HEK293 (cell line): ENCODE measurements at regions not wholly inside any gene's neighbourhood (a gene's known extent, or its start where the extent isn't known, plus 50 kb on each side); places are given as distances from the start of the nearest gene placed in this dataset.

Source experiments
- CTCF ChIA-PET: fragments of 350-600 bp; formaldehyde crosslinking; extraction: SDS; loops from one replicate; lab custom pipeline; 2021; ENCODE audit warnings: antibody characterized with exemption; lab: Yijun Ruan, JAX
- POLR2A ChIA-PET: fragments of 300-600 bp; formaldehyde crosslinking; extraction: SDS; loops from one replicate; lab custom pipeline; 2020; ENCODE audit warnings: antibody characterized with exemption, inconsistent platforms; lab: Yijun Ruan, JAX
- H3K27ac ChIP-seq: fragments of 200-500 bp; sonication (Bioruptor generic); 2 replicates; pipeline ENCODE4 v1.5.1; 2014; ENCODE audit warnings: low read depth, low read length, control low read depth, inconsistent platforms; ENCODE audit errors: extremely low read depth
- H3K36me3 ChIP-seq, 2 experiments: fragments of 200-500 bp in 1 of 2; sonication (Bioruptor generic) in 1 of 2; 1 replicate in 1 of 2; 2 replicates in 1 of 2; pipeline ENCODE4 v1.5.1; 2014 to 2017; ENCODE audit warnings: inconsistent platforms in 2 of 2, low read length in 2 of 2; ENCODE audit not compliant: control insufficient read depth in 2 of 2, insufficient read depth in 1 of 2
- H3K4me1 ChIP-seq: fragments of 200-500 bp; sonication (Bioruptor generic); 2 replicates; pipeline ENCODE4 v1.5.1; 2014; ENCODE audit warnings: mild to moderate bottlenecking, low read length, inconsistent platforms; ENCODE audit not compliant: control insufficient read depth, insufficient read depth
- H3K4me3 ChIP-seq: 2 replicates; pipeline ENCODE4 v1.5.1; 2011; ENCODE audit warnings: low read depth, mild to moderate bottlenecking, control low read depth, low read length, moderate library complexity
- H3K9me3 ChIP-seq: fragments of 200-500 bp; sonication (Bioruptor generic); 2 replicates; pipeline ENCODE4 v1.5.1; 2014; ENCODE audit warnings: low read depth, low read length, inconsistent platforms; ENCODE audit not compliant: control insufficient read depth, insufficient read depth
- GLI2 ChIP-seq: fragments of 450-650 bp; formaldehyde crosslinking; IDR thresholded peaks from 2 replicates; pipeline ENCODE4; 2017; ENCODE audit warnings: missing biosample characterization, missing genetic modification characterization, low read depth, borderline replicate concordance
- SCRT2 ChIP-seq: fragments of 450-650 bp; formaldehyde crosslinking; IDR thresholded peaks from 2 replicates; pipeline ENCODE4 v1.5.1; 2016; ENCODE audit warnings: missing biosample characterization, missing genetic modification characterization
- WT1 ChIP-seq: fragments of 450-650 bp; formaldehyde crosslinking; IDR thresholded peaks from 2 replicates; pipeline ENCODE4 v1.5.1; 2016; ENCODE audit warnings: missing biosample characterization, missing genetic modification characterization
- ZEB2 ChIP-seq: fragments of 450-650 bp; formaldehyde crosslinking; IDR thresholded peaks from 2 replicates; pipeline ENCODE4 v1.5.1; 2016; ENCODE audit warnings: missing biosample characterization, missing genetic modification characterization
- ZNF266 ChIP-seq: fragments of 450-650 bp; formaldehyde crosslinking; IDR thresholded peaks from 2 replicates; pipeline ENCODE4 v1.5.1; 2016; ENCODE audit warnings: missing biosample characterization, missing genetic modification characterization, low read depth
- ZNF433 ChIP-seq: fragments of 450-650 bp; formaldehyde crosslinking; IDR thresholded peaks from 2 replicates; pipeline ENCODE4 v1.5.1; 2016; ENCODE audit warnings: missing biosample characterization, missing genetic modification characterization, low read depth
- ZNF521 ChIP-seq: fragments of 450-650 bp; formaldehyde crosslinking; IDR thresholded peaks from 2 replicates; pipeline ENCODE4 v1.5.1; 2017; ENCODE audit warnings: missing biosample characterization, mild to moderate bottlenecking, missing genetic modification characterization
- ZNF548 ChIP-seq: fragments of 450-650 bp; formaldehyde crosslinking; IDR thresholded peaks from 2 replicates; pipeline ENCODE4 v1.5.1; 2016; ENCODE audit warnings: missing biosample characterization, missing genetic modification characterization
- ZNF596 ChIP-seq: fragments of 450-650 bp; IDR thresholded peaks from 2 replicates; pipeline ENCODE4 v1.5.0; 2018; ENCODE audit warnings: missing biosample characterization, mild to moderate bottlenecking, missing genetic modification characterization, moderate library complexity
- ZNF785 ChIP-seq: fragments of 450-650 bp; formaldehyde crosslinking; IDR thresholded peaks from 2 replicates; pipeline ENCODE4 v1.5.1; 2016; ENCODE audit warnings: missing biosample characterization, missing genetic modification characterization
- TF ChIP-seq, protein P1 (sequence below): fragments of 450-650 bp; formaldehyde crosslinking; IDR thresholded peaks from 2 replicates; pipeline ENCODE4 v1.5.1; 2016; ENCODE audit warnings: missing biosample characterization, missing genetic modification characterization
- TF ChIP-seq, protein P2 (sequence below): fragments of 450-650 bp; formaldehyde crosslinking; IDR thresholded peaks from 2 replicates; pipeline ENCODE4 v1.5.1; 2016; ENCODE audit warnings: missing biosample characterization, missing genetic modification characterization
- TF ChIP-seq, protein P3 (sequence below): fragments of 450-650 bp; IDR thresholded peaks from 2 replicates; pipeline ENCODE4 v1.5.1; 2018; ENCODE audit warnings: missing biosample characterization, mild to moderate bottlenecking, missing genetic modification characterization
- TF ChIP-seq, protein P4 (sequence below): fragments of 450-650 bp; formaldehyde crosslinking; IDR thresholded peaks from 2 replicates; pipeline ENCODE4 v1.5.1; 2016; ENCODE audit warnings: missing biosample characterization, missing genetic modification characterization
- TF ChIP-seq, protein P5 (sequence below): fragments of 450-650 bp; formaldehyde crosslinking; IDR thresholded peaks from 2 replicates; pipeline ENCODE4 v1.5.1; 2017; ENCODE audit warnings: missing biosample characterization, mild to moderate bottlenecking, missing genetic modification characterization, moderate library complexity
- TF ChIP-seq, protein P6 (sequence below): fragments of 450-650 bp; formaldehyde crosslinking; IDR thresholded peaks from 2 replicates; pipeline ENCODE4 v1.5.1; 2016; ENCODE audit warnings: missing biosample characterization, missing genetic modification characterization, low read depth
- TF ChIP-seq, protein P7 (sequence below): fragments of 450-650 bp; formaldehyde crosslinking; IDR thresholded peaks from 2 replicates; pipeline ENCODE4 v1.5.1; 2016; ENCODE audit warnings: missing biosample characterization, missing genetic modification characterization
- TF ChIP-seq, protein P8 (sequence below): IDR thresholded peaks from 2 replicates; pipeline ENCODE4 v1.6.1; 2011; ENCODE audit warnings: mild to moderate bottlenecking, low read depth, low read length, borderline replicate concordance

DNA sequence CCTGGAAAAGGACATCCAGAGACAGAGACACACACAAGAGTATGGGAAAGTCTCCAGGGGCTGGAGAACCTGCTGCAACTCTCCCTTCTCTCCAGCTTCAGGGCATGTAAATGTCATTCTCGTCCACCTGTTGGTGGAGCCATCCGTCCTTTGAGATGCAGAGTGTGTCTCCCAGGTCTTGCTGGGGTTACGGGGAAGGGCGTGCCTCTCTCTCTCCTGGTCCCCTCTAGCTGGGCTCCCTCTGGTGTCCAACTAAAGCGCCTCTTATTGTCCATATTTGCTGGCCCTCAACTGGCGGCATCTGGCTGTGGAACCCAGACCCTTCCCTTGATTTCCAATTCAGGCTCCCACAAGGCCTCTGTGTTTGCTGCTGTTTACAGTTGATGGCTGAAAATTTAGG lies 244.1 kb downstream of the BMP7 start:
- ChIA-PET CTCF (interaction anchor here (0.6 kb wide), 1 partner anchor 383 kb away, joined by 3 read pairs; no protein-coding TSS in a partner anchor), POLR2A (no interaction called here)
- Histone ChIP-seq H3K36me3 (no peaks in the 10 kb centered on the region), H3K27ac (no peak overlapping the region), H3K4me3 (no peak overlapping the region), H3K4me1 (no peaks in the 10 kb centered on the region), H3K9me3 (no peaks in the 10 kb centered on the region)
- TF ChIP-seq ZNF548 (tag by site-specific recombination) (no peak), SCRT2 (tag by site-specific recombination) (peak; percentile 19; the same call in 1 of the 2 replicates)
- TF ChIP-seq, protein P1, sequence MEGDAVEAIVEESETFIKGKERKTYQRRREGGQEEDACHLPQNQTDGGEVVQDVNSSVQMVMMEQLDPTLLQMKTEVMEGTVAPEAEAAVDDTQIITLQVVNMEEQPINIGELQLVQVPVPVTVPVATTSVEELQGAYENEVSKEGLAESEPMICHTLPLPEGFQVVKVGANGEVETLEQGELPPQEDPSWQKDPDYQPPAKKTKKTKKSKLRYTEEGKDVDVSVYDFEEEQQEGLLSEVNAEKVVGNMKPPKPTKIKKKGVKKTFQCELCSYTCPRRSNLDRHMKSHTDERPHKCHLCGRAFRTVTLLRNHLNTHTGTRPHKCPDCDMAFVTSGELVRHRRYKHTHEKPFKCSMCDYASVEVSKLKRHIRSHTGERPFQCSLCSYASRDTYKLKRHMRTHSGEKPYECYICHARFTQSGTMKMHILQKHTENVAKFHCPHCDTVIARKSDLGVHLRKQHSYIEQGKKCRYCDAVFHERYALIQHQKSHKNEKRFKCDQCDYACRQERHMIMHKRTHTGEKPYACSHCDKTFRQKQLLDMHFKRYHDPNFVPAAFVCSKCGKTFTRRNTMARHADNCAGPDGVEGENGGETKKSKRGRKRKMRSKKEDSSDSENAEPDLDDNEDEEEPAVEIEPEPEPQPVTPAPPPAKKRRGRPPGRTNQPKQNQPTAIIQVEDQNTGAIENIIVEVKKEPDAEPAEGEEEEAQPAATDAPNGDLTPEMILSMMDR, result 0 out of 2 replicates have a peak, but pooled peaks have one; percentile 42

DNA sequence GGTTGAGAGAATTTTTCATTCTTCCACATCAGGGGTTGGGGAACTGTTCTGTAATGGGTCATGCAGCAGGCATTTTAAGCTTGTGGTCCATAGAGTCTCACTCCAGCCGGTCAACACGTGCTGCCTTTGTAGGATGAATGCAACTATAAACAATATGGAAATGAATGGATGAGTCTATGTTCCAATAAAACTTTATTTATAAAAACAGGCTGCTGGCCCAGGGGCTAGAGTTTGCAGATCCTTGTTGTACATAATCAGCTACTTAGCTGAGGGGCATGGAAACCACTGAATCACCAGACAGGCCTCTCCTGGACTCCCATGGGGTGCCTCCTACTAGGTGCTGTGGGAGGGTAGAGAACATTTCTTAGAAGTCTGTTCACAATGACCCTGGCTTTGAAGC lies 243.4 kb downstream of the BMP7 start:
- H3K27ac ChIP-seq, result no peak overlapping the region
- H3K36me3 ChIP-seq, result no peaks in the 10 kb centered on the region
- no peaks in the 10 kb centered on the region for H3K9me3 ChIP-seq
- H3K4me3 ChIP-seq, result no peak overlapping the region
- TF ChIP-seq, protein P2, sequence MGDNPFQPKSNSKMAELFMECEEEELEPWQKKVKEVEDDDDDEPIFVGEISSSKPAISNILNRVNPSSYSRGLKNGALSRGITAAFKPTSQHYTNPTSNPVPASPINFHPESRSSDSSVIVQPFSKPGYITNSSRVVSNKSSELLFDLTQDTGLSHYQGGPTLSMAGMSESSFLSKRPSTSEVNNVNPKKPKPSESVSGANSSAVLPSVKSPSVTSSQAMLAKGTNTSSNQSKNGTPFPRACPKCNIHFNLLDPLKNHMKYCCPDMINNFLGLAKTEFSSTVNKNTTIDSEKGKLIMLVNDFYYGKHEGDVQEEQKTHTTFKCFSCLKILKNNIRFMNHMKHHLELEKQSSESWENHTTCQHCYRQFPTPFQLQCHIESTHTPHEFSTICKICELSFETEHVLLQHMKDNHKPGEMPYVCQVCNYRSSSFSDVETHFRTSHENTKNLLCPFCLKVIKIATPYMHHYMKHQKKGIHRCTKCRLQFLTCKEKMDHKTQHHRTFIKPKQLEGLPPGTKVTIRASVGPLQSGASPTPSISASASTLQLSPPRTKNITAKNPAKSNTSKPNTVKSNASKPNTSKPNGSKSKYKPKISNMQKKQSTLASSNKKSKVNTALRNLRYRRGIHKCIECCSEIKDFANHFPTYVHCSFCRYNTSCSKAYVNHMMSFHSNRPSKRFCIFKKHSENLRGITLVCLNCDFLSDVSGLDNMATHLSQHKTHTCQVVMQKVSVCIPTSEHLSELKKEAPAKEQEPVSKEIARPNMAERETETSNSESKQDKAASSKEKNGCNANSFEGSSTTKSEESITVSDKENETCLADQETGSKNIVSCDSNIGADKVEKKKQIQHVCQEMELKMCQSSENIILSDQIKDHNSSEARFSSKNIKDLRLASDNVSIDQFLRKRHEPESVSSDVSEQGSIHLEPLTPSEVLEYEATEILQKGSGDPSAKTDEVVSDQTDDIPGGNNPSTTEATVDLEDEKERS (tag by site-specific recombination), result no peak
- TF ChIP-seq ZNF785 (tag by site-specific recombination) (no peak), ZNF521 (tag by site-specific recombination) (no peak), ZNF596 (no peak), ZEB2 (tag by site-specific recombination) (no peak), GLI2 (tag by site-specific recombination) (no peak), WT1 (tag by site-specific recombination) (no peak), ZNF266 (tag by site-specific recombination) (no peak), ZNF433 (tag by site-specific recombination) (no peak)
- TF ChIP-seq, protein P3, sequence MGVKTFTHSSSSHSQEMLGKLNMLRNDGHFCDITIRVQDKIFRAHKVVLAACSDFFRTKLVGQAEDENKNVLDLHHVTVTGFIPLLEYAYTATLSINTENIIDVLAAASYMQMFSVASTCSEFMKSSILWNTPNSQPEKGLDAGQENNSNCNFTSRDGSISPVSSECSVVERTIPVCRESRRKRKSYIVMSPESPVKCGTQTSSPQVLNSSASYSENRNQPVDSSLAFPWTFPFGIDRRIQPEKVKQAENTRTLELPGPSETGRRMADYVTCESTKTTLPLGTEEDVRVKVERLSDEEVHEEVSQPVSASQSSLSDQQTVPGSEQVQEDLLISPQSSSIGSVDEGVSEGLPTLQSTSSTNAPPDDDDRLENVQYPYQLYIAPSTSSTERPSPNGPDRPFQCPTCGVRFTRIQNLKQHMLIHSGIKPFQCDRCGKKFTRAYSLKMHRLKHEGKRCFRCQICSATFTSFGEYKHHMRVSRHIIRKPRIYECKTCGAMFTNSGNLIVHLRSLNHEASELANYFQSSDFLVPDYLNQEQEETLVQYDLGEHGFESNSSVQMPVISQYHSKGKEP (tag by site-specific recombination), result no peak
- TF ChIP-seq, protein P4, sequence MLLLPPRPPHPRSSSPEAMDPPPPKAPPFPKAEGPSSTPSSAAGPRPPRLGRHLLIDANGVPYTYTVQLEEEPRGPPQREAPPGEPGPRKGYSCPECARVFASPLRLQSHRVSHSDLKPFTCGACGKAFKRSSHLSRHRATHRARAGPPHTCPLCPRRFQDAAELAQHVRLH (tag by site-specific recombination), result no peak
- TF ChIP-seq, protein P5, sequence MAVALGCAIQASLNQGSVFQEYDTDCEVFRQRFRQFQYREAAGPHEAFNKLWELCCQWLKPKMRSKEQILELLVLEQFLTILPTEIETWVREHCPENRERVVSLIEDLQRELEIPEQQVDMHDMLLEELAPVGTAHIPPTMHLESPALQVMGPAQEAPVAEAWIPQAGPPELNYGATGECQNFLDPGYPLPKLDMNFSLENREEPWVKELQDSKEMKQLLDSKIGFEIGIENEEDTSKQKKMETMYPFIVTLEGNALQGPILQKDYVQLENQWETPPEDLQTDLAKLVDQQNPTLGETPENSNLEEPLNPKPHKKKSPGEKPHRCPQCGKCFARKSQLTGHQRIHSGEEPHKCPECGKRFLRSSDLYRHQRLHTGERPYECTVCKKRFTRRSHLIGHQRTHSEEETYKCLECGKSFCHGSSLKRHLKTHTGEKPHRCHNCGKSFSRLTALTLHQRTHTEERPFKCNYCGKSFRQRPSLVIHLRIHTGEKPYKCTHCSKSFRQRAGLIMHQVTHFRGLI (tag by site-specific recombination), result no peak
- TF ChIP-seq, protein P6, sequence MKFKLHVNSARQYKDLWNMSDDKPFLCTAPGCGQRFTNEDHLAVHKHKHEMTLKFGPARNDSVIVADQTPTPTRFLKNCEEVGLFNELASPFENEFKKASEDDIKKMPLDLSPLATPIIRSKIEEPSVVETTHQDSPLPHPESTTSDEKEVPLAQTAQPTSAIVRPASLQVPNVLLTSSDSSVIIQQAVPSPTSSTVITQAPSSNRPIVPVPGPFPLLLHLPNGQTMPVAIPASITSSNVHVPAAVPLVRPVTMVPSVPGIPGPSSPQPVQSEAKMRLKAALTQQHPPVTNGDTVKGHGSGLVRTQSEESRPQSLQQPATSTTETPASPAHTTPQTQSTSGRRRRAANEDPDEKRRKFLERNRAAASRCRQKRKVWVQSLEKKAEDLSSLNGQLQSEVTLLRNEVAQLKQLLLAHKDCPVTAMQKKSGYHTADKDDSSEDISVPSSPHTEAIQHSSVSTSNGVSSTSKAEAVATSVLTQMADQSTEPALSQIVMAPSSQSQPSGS (tag by site-specific recombination), result no peak
- TF ChIP-seq, protein P7, sequence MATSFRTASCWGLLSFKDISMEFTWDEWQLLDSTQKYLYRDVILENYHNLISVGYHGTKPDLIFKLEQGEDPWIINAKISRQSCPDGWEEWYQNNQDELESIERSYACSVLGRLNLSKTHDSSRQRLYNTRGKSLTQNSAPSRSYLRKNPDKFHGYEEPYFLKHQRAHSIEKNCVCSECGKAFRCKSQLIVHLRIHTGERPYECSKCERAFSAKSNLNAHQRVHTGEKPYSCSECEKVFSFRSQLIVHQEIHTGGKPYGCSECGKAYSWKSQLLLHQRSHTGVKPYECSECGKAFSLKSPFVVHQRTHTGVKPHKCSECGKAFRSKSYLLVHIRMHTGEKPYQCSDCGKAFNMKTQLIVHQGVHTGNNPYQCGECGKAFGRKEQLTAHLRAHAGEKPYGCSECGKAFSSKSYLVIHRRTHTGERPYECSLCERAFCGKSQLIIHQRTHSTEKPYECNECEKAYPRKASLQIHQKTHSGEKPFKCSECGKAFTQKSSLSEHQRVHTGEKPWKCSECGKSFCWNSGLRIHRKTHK (tag by site-specific recombination), result no peak
- TF ChIP-seq, protein P8, sequence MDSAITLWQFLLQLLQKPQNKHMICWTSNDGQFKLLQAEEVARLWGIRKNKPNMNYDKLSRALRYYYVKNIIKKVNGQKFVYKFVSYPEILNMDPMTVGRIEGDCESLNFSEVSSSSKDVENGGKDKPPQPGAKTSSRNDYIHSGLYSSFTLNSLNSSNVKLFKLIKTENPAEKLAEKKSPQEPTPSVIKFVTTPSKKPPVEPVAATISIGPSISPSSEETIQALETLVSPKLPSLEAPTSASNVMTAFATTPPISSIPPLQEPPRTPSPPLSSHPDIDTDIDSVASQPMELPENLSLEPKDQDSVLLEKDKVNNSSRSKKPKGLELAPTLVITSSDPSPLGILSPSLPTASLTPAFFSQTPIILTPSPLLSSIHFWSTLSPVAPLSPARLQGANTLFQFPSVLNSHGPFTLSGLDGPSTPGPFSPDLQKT, result no peak
- TF ChIP-seq, protein P1, result no peak
- TF ChIP-seq, all 188 proteins: peak for 0
- ChIA-PET CTCF (no interaction called here), POLR2A (no interaction called here)
- no peaks in the 10 kb centered on the region for H3K4me1 ChIP-seq
